GM21367 (cell line): ENCODE measurements at regions not wholly inside any gene's neighbourhood (a gene's known extent, or its start where the extent isn't known, plus 50 kb on each side); places are given as distances from the start of the nearest gene placed in this dataset.
"Not testable (repeated sequence)": the region's sequence is repeated elsewhere in the genome, so short reads cannot be mapped to it uniquely, and the experiment has no call there.

Experiments used
- ATAC-seq: cut with Tn5 transposase; IDR thresholded peaks from one replicate; pipeline ENCODE4 v1.9.1; 2021; ENCODE audit not compliant: unreplicated experiment

DNA sequence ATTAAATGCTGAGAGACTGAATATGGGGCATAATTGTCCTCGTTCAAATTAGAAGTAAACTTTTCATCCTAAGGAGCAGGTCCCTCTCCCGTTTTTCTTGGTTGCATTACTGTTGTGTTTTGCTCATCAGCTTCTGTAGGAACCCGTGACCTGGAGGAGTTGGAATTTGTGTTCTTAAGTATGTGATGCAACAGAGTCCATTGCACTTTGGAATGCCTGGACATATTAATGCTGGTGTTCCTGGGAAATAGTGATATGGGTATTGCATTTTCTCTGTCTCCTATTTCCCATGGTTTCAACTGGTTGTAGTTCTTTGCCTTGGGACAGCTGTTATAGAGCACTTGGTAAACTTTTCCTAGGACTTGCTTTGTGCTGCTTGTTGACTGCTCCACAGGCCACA lies 417.8 kb upstream of the LCORL start:
- no peak for ATAC-seq

- no peak for ATAC-seq
Observed at GRCh38 chr4:18435781-18436180, 414.2 kb upstream of the LCORL start.

- ATAC-seq, result no peak
Observed at GRCh38 chr4:18422685-18423084, 401.1 kb upstream of the LCORL start.

- ATAC-seq, result no peak
Observed at GRCh38 chr4:18421519-18421918, 400.0 kb upstream of the LCORL start.

- no peak for ATAC-seq
Observed at GRCh38 chr4:18419780-18420179, 398.2 kb upstream of the LCORL start.

- not testable (repeated sequence) for ATAC-seq
Observed at GRCh38 chr4:18418195-18418898, 396.8 kb upstream of the LCORL start.

GRCh38 chr4:18417651-18418050 lies 396.1 kb upstream of the LCORL start:
- ATAC-seq, result not testable (repeated sequence)

DNA sequence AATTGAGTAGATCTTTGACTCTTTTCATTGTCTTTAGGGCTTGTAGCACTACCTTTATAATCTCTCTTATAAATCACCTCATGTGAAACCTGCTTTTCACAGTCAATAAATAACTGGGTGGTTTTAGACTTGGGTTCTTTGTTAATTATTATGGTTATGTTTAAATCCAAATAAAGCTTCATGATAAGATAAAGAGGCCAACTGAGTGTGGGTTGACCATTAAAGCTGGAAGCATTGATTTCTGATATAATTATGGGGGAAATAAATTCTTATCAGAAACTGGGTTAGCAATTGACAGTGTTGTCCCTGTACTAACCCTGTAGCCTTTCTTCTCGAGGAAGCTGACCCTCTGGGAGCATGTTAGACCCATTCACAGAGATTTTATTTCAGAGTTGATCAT lies 384.7 kb upstream of the LCORL start:
- no peak for ATAC-seq

- no peak for ATAC-seq
Observed at GRCh38 chr4:18405054-18405453, 383.5 kb upstream of the LCORL start.

DNA sequence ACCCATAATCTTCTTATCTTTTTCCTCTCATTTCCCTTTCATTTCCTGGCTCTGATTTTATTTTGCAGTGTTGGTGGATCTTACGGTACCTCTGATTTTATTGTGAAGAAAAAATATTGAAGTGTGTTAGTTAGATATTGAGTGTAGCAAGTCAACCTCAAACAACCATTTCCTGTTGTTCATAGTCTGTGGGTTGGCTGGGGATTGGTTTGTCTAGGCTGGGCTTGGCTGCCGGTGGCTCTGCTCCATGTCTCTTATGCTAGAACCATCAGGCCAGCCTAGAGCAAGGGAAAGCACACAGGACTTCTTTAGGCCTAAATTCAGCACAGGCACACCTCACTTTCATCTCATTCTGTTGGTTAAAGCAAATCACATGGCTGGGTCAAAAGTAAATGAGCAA lies 383.1 kb upstream of the LCORL start:
- ATAC-seq, result no peak

GRCh38 chr4:18403327-18403726 lies 381.8 kb upstream of the LCORL start:
- ATAC-seq, result no peak

- ATAC-seq, result no peak
Observed at GRCh38 chr4:18401868-18402267, 380.3 kb upstream of the LCORL start.

DNA sequence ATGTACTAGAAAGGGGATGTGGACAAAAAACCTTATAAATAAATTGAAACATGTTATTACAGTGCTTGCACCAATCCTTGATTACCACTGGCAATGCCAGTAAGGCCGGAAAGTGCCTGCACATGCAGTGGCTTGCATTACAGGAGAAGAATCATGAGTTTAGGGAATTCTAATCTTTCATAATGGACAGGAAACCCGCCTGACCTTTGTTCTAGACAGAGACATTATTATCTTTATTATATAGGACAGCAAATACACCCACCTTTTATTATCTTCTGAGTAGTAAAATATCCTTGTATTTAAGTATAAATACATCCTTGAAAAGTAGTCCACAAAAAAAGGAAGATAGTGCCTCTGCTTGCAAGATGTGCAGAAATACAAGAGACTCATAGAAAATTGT lies 379.9 kb upstream of the LCORL start:
- ATAC-seq, result no peak

DNA sequence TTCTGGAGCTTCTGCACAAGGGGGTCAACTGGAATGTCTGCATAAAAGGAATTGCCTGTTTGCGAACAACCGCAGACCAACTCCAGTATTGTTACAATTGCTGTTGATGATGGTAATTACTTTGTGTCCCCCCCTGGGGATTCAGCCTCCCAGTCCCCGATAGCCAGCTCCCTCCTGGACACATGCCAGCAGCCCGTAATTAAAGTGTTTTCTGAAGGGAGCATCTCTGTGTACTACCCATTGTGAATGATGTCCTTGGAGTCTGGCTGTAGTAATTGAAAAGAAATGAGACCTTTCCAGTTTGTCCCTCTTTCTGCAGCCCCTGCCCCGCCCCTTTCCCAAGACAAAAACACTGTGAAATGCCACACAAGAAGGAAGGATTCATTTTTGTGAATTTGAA lies 377.1 kb upstream of the LCORL start:
- ATAC-seq, result no peak

GRCh38 chr4:18397681-18398390 lies 376.3 kb upstream of the LCORL start:
- ATAC-seq, result no peak

GRCh38 chr4:18394656-18395055 lies 373.1 kb upstream of the LCORL start:
- ATAC-seq, result no peak

GRCh38 chr4:18391354-18391728 lies 369.8 kb upstream of the LCORL start:
- ATAC-seq, result no peak

DNA sequence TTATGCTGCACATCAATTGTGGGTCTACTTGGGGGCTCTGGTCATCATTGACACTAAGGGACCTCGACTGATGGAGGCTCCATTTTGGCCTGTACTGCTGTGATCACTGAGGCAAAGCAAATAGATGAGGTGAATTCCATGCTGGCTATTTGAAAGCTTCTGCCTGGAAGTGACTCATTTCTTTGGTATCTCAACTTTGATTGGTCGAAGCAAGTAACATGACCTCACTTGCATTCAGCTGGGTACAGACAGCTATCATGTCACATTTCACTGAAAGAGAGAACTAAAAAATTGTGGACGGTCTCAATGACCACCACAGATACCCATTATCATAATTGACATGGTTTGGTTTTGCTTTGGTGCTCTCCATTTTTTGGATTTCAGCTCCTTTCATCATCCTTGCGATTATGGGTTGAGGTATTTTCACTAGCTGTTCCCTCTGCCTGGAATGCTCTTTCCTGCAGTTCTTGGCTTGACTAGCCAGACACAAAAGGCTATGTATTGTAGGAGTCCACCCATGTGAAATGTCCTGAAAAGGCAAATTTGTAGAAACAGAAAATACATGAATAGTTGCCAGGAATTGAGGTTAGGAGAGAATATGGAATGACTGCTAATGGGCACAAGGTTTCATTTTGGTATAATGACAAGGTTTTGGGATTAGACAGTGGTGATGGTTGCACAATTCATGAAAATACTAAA lies 369.2 kb upstream of the LCORL start:
- ATAC-seq, result no peak

DNA sequence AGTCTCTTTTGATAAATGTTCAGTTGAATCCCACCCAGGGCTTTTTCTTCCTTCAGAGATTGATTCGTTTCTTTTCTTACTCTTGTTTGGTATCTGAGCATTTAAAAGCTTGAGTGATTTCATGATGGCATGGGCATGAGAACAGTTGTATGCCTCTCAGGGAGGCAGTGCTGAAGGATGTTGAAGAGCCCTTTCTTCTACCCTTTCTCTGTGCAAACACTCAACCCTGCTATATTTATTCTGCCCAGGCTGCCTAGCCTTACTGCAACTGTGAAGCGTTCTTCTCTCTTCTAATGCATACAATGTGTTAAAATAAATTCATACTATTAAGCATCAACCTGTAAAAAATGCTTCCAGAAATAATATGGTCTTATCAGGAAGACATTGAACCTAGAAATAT lies 367.6 kb upstream of the LCORL start:
- no peak for ATAC-seq

GRCh38 chr4:18388039-18388438 lies 366.5 kb upstream of the LCORL start:
- no peak for ATAC-seq

DNA sequence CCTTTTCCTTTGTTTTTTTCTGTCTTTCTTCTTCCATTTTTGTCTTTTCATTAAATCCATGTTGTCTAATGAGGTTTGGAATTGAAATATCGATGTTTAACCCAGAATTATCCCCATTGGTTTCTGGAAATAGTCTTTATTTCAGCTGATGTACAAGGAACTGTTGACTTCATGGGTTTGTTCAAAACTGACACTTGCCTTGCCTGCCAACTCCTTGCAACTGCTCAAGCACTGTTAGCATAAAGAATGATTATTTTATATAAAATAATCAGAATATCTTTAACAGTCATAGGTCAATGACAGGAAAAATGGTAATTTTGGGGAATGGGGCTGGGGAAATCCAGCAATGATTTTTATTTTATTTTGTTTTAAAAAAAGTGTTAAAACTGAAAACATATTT lies 359.6 kb upstream of the LCORL start:
- ATAC-seq, result no peak

GRCh38 chr4:18369561-18369960 lies 348.0 kb upstream of the LCORL start:
- no peak for ATAC-seq
